ENCODE measurements at regions not wholly inside any gene's neighbourhood (a gene's known extent, or its start where the extent isn't known, plus 50 kb on each side); places are given as distances from the start of the nearest gene placed in this dataset.

- ChIA-PET POLR2A (interaction anchor here (0.7 kb wide), 1 partner anchor 9 kb away, joined by 4 read pairs; no protein-coding TSS in a partner anchor), CTCF (ENCODE audit: low intra/inter-chr PET ratio) (no interaction called here)
- ATAC-seq (no peak), FAIRE-seq (no peak), DNase-seq (ENCODE audit: extremely low read depth in 1 of 4, low spot score in 3 of 4) (no peak)
- WGBS (ENCODE audit: insufficient coverage, low coverage, missing lambda C conversion rate): 0% methylated on average over 1 of the region's 1 CpG
- BruUV-seq (replicated peaks): no TSS peak
- Histone ChIP-seq H3K9me1 (ENCODE audit: control insufficient read depth, insufficient read depth, low read length) (no peaks in the 10 kb centered on the region), H3K79me2 (ENCODE audit: control insufficient read depth, insufficient read depth, low read length) (no peaks in the 10 kb centered on the region), H3K4me2 (ENCODE audit: insufficient read depth, low read length) (no peak overlapping the region), H4K20me1 (replicated peaks; ENCODE audit: control insufficient read depth, insufficient read depth, low read length) (no peaks in the 10 kb centered on the region), H2AFZ (ENCODE audit: low read depth, low read length) (no peak overlapping the region), H3K4me3 (no peak overlapping the region), H3K27me3 (ENCODE audit: control insufficient read depth in 2 of 2, insufficient read depth in 2 of 2, low read length in 2 of 2) (no peaks in the 10 kb centered on the region; a peak in 1 of 5 replicates), H3K27ac (ENCODE audit: extremely low read depth, low read depth, low read length) (no peak overlapping the region), H3K9ac (ENCODE audit: insufficient read depth in 1 of 2, low read depth in 2 of 2, low read length in 2 of 2) (no peak overlapping the region), H3K36me3 (ENCODE audit: control insufficient read depth, insufficient read depth, low read length) (no peaks in the 10 kb centered on the region), H3K9me3 (replicated peaks; ENCODE audit: control insufficient read depth, insufficient read depth, low read depth, low read length) (no peaks in the 10 kb centered on the region), H3K4me1 (replicated peaks in 1 of 2; ENCODE audit: control insufficient read depth in 2 of 2, insufficient read depth in 2 of 2, low read length in 2 of 2) (no peaks in the 10 kb centered on the region)
- in situ Hi-C loops (cut with MboI): no loop called here
- TF ChIP-seq CC2D1A (IDR thresholded peaks at IDR 0.05): no peak
- TF ChIP-seq, protein P1, sequence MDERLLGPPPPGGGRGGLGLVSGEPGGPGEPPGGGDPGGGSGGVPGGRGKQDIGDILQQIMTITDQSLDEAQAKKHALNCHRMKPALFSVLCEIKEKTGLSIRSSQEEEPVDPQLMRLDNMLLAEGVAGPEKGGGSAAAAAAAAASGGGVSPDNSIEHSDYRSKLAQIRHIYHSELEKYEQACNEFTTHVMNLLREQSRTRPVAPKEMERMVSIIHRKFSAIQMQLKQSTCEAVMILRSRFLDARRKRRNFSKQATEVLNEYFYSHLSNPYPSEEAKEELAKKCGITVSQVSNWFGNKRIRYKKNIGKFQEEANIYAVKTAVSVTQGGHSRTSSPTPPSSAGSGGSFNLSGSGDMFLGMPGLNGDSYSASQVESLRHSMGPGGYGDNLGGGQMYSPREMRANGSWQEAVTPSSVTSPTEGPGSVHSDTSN (CRISPR knock-in tag; IDR thresholded peaks at IDR 0.05; ENCODE audit: low read depth): no peak
- TF ChIP-seq, protein P1 (tag; conservative IDR thresholded peaks at IDR 0.05; ENCODE audit: low read depth): peak; percentile 65; the same call in 1 of the 2 replicates
- intact Hi-C loops (cut with micrococcal nuclease): no loop called here
These were observed 315.2 kb upstream of the PPP2R3A start for GRCh38 chr3:135650309-135650708.

DNA sequence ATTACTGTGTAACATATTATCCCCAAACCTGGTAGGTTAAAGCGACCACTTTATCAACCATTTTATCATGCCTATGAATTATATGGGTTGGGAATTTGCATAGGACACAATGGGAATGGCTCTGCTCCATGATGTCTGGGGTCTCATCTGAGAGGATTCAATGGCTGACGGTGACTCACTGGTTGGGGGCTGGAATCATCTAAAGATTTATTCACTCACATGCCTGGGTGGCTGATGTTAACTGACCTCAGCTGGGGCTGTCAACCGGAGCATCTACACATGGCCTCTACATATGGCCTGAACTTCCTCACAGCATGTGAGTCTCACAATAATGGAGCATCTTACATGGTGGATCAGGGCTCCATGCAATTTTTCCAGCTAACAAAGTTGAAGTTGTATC, 313.1 kb upstream of the PPP2R3A start:
- FAIRE-seq: no peak
- TF ChIP-seq ZNF766 (CRISPR knock-in tag; conservative IDR thresholded peaks at IDR 0.05) (no peak), HNRNPH1 (optimal IDR thresholded peaks at IDR 0.05; ENCODE audit: low read depth, low read length) (no peak), SUPT5H (IDR thresholded peaks at IDR 0.05) (no peak), TRIM25 (IDR thresholded peaks at IDR 0.05; ENCODE audit: borderline replicate concordance) (no peak), OTX1 (CRISPR knock-in tag; IDR thresholded peaks at IDR 0.05) (no peak), CGGBP1 (CRISPR knock-in tag; IDR thresholded peaks at IDR 0.05) (no peak)
- TF ChIP-seq, protein P2, sequence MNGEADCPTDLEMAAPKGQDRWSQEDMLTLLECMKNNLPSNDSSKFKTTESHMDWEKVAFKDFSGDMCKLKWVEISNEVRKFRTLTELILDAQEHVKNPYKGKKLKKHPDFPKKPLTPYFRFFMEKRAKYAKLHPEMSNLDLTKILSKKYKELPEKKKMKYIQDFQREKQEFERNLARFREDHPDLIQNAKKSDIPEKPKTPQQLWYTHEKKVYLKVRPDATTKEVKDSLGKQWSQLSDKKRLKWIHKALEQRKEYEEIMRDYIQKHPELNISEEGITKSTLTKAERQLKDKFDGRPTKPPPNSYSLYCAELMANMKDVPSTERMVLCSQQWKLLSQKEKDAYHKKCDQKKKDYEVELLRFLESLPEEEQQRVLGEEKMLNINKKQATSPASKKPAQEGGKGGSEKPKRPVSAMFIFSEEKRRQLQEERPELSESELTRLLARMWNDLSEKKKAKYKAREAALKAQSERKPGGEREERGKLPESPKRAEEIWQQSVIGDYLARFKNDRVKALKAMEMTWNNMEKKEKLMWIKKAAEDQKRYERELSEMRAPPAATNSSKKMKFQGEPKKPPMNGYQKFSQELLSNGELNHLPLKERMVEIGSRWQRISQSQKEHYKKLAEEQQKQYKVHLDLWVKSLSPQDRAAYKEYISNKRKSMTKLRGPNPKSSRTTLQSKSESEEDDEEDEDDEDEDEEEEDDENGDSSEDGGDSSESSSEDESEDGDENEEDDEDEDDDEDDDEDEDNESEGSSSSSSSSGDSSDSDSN (IDR thresholded peaks at IDR 0.05; ENCODE audit: borderline replicate concordance in 1 of 2, low read depth in 2 of 2, low read length in 2 of 2): no peak

More for the DNA sequence above, 313.1 kb upstream of the PPP2R3A start:
- DNase-seq (ENCODE audit: extremely low read depth in 1 of 4, low spot score in 3 of 4): no peak
- CTCF ChIA-PET (ENCODE audit: low intra/inter-chr PET ratio): no interaction called here
- Histone ChIP-seq H3K27me3 (ENCODE audit: control insufficient read depth in 2 of 2, insufficient read depth in 2 of 2, low read length in 2 of 2) (no peaks in the 10 kb centered on the region; a peak in 1 of 5 replicates), H3K9me1 (ENCODE audit: control insufficient read depth, insufficient read depth, low read length) (no peaks in the 10 kb centered on the region), H4K20me1 (replicated peaks; ENCODE audit: control insufficient read depth, insufficient read depth, low read length) (no peaks in the 10 kb centered on the region), H3K4me2 (ENCODE audit: insufficient read depth, low read length) (no peak overlapping the region), H3K79me2 (ENCODE audit: control insufficient read depth, insufficient read depth, low read length) (no peaks in the 10 kb centered on the region), H3K4me1 (replicated peaks in 1 of 2; ENCODE audit: control insufficient read depth in 2 of 2, insufficient read depth in 2 of 2, low read length in 2 of 2) (no peaks in the 10 kb centered on the region), H3K9ac (ENCODE audit: insufficient read depth in 1 of 2, low read depth in 2 of 2, low read length in 2 of 2) (no peak overlapping the region), H3K36me3 (ENCODE audit: control insufficient read depth, insufficient read depth, low read length) (no peaks in the 10 kb centered on the region), H3K4me3 (no peak overlapping the region), H3K27ac (ENCODE audit: extremely low read depth, low read depth, low read length) (no peak overlapping the region), H2AFZ (ENCODE audit: low read depth, low read length) (no peak overlapping the region), H3K9me3 (replicated peaks; ENCODE audit: control insufficient read depth, insufficient read depth, low read depth, low read length) (no peaks in the 10 kb centered on the region)
- no peak for ATAC-seq
- POLR2A ChIA-PET: no interaction called here
- BruUV-seq (replicated peaks): no TSS peak
- in situ Hi-C loops (cut with MboI) (no loop called here), intact Hi-C loops (cut with micrococcal nuclease) (no loop called here)
- WGBS (ENCODE audit: insufficient coverage, low coverage, missing lambda C conversion rate): 0% methylated on average over 3 of the region's 3 CpGs

Data from K562 (cell line).